H1 (cell line): ENCODE measurements at regions not wholly inside any gene's neighbourhood (a gene's known extent, or its start where the extent isn't known, plus 50 kb on each side); places are given as distances from the start of the nearest gene placed in this dataset.

ENCODE experiments used
- CTCF ChIA-PET: fragments of 300-600 bp; sonication (Branson Sonifier 250); formaldehyde crosslinking; loops from one replicate; lab custom pipeline; 2021; ENCODE audit not compliant: partially characterized antibody; lab: Charles Lee
- POLR2A ChIA-PET: fragments of 300-600 bp; sonication (Branson Sonifier 250); formaldehyde crosslinking; loops from one replicate; lab custom pipeline; 2021; ENCODE audit warnings: inconsistent platforms; ENCODE audit not compliant: partially characterized antibody; lab: Charles Lee
- DNase-seq, 2 experiments: peaks; one replicate each; pipeline versions ENCODE4 v3.0.0 to v3.0.0-alpha.2; 2010 to 2022; ENCODE audit warnings: low spot score in 2 of 2, low read depth in 1 of 2, mixed read lengths in 1 of 2
- FAIRE-seq: peaks from 2 replicates; lab custom pipeline; 2011; peaks lifted over from hg19 to GRCh38; lab: Jason Lieb, UNC
- H2AFZ ChIP-seq: 2 replicates; pipeline ENCODE4 v1.8.1; 2012; ENCODE audit warnings: low read length, inconsistent platforms
- H2AK5ac ChIP-seq: 2 replicates; pipeline ENCODE4 v1.6.1; 2013; ENCODE audit warnings: low read depth, low read length
- H2BK120ac ChIP-seq: replicated peaks from 2 replicates; pipeline ENCODE3; 2013; ENCODE audit warnings: low read depth, low read length, inconsistent platforms
- H2BK12ac ChIP-seq: 2 replicates; pipeline ENCODE4 v1.6.1; 2013; ENCODE audit warnings: low read depth, low read length
- H2BK15ac ChIP-seq: 2 replicates; pipeline ENCODE4 v1.6.1; 2013; ENCODE audit warnings: low read length
- H2BK20ac ChIP-seq: 2 replicates; pipeline ENCODE4 v1.6.1; 2013; ENCODE audit warnings: low read length
- H2BK5ac ChIP-seq: 2 replicates; pipeline ENCODE4 v1.6.1; 2013; ENCODE audit warnings: low read depth, low read length
- H3K14ac ChIP-seq: 2 replicates; pipeline ENCODE4 v1.6.1; 2013; ENCODE audit warnings: inconsistent platforms; ENCODE audit not compliant: insufficient read length
- H3K18ac ChIP-seq: 2 replicates; pipeline ENCODE4 v1.6.1; 2013; ENCODE audit warnings: low read length; ENCODE audit errors: extremely low read depth
- H3K23ac ChIP-seq: 2 replicates; pipeline ENCODE4 v1.6.1; 2013; ENCODE audit warnings: inconsistent platforms; ENCODE audit not compliant: insufficient read length
- H3K23me2 ChIP-seq: 2 replicates; pipeline ENCODE4 v1.6.1; 2013; ENCODE audit warnings: low read depth, low read length
- H3K27ac ChIP-seq: 2 replicates; pipeline ENCODE4 v1.6.1; 2011; ENCODE audit warnings: low read depth, low read length, inconsistent platforms
- H3K27me3 ChIP-seq, 4 experiments: replicated peaks in 1 of 4; 1 replicate in 1 of 4; 2 replicates in 3 of 4; pipeline versions ENCODE4 v1.6.1 to v1.8.1; 2011 to 2013; ENCODE audit warnings: low read length in 3 of 4, mild to moderate bottlenecking in 3 of 4, inconsistent platforms in 2 of 4, mixed read lengths in 2 of 4, moderate library complexity in 1 of 4; ENCODE audit not compliant: control insufficient read depth in 3 of 4, insufficient read depth in 3 of 4; ENCODE audit errors: extremely low read depth in 1 of 4
- H3K36me3 ChIP-seq, 4 experiments: 2 replicates each; pipeline versions ENCODE4 v1.6.1 to v1.8.1; 2011 to 2013; ENCODE audit warnings: mild to moderate bottlenecking in 4 of 4, low read length in 3 of 4, moderate library complexity in 2 of 4, control low read depth in 1 of 4, inconsistent platforms in 1 of 4; ENCODE audit not compliant: insufficient read depth in 4 of 4, control insufficient read depth in 2 of 4
- H3K4ac ChIP-seq: replicated peaks from 2 replicates; pipeline ENCODE3; 2013; ENCODE audit warnings: low read length, low read depth, mixed read lengths, inconsistent platforms; ENCODE audit not compliant: insufficient read length
- H3K4me1 ChIP-seq, 4 experiments: replicated peaks in 1 of 4; 1 replicate in 1 of 4; 2 replicates in 3 of 4; pipeline versions ENCODE4 v1.6.1 to v1.8.1; 2011 to 2013; ENCODE audit warnings: low read length in 3 of 4, inconsistent platforms in 2 of 4, mixed read lengths in 1 of 4; ENCODE audit not compliant: insufficient read depth in 4 of 4, control insufficient read depth in 3 of 4
- H3K4me2 ChIP-seq, 2 experiments: 2 replicates each; pipeline versions ENCODE4 v1.6.1 to v1.8.1; 2011 to 2013; ENCODE audit warnings: low read depth in 2 of 2, low read length in 2 of 2, control low read depth in 1 of 2, inconsistent platforms in 1 of 2, mild to moderate bottlenecking in 1 of 2; ENCODE audit not compliant: insufficient read depth in 1 of 2
- H3K4me3 ChIP-seq, 4 experiments: fragments of 200-600, 300-600 bp in 1 of 4; sonication (generic), shearing (Covaris generic), sonication (Bioruptor Twin) in 1 of 4; 2 replicates each; pipeline versions ENCODE4 v1.5.1 to v1.8.1; 2011 to 2016; ENCODE audit warnings: low read length in 4 of 4, low read depth in 3 of 4, control low read depth in 2 of 4, inconsistent platforms in 2 of 4, mild to moderate bottlenecking in 2 of 4, mixed read lengths in 1 of 4, moderate library complexity in 1 of 4; ENCODE audit not compliant: insufficient read depth in 2 of 4; ENCODE audit errors: extremely low read depth in 1 of 4
- H3K56ac ChIP-seq: replicated peaks from 2 replicates; pipeline ENCODE3; 2013; ENCODE audit warnings: low read depth, mild to moderate bottlenecking, mixed read lengths, low read length, inconsistent platforms; ENCODE audit not compliant: insufficient read length
- H3K79me1 ChIP-seq: 2 replicates; pipeline ENCODE4 v1.6.1; 2013; ENCODE audit warnings: low read depth, low read length, control low read depth
- H3K79me2 ChIP-seq, 2 experiments: 2 replicates each; pipeline versions ENCODE4 v1.6.1 to v1.8.1; 2012 to 2013; ENCODE audit warnings: low read length in 2 of 2, mild to moderate bottlenecking in 2 of 2, inconsistent platforms in 1 of 2; ENCODE audit not compliant: insufficient read depth in 2 of 2, control insufficient read depth in 1 of 2
- H3K9ac ChIP-seq, 4 experiments: replicated peaks in 1 of 4; 1 replicate in 1 of 4; 2 replicates in 3 of 4; pipeline versions ENCODE4 v1.6.1 to v1.8.1; 2011 to 2013; ENCODE audit warnings: low read depth in 3 of 4, low read length in 3 of 4, control low read depth in 2 of 4, mild to moderate bottlenecking in 2 of 4, moderate library complexity in 2 of 4, inconsistent platforms in 1 of 4; ENCODE audit errors: extremely low read depth in 1 of 4
- H3K9me3 ChIP-seq, 2 experiments: 2 replicates each; pipeline versions ENCODE4 v1.6.1 to v1.8.1; 2012 to 2013; ENCODE audit warnings: mild to moderate bottlenecking in 2 of 2, moderate library complexity in 2 of 2, control low read depth in 1 of 2, inconsistent platforms in 1 of 2, low read depth in 1 of 2, low read length in 1 of 2, mixed read lengths in 1 of 2; ENCODE audit not compliant: insufficient read depth in 2 of 2
- H4K20me1 ChIP-seq, 2 experiments: replicated peaks in 1 of 2; 2 replicates each; pipeline versions ENCODE3 to v1.8.1; 2011 to 2013; ENCODE audit warnings: inconsistent platforms in 2 of 2, low read length in 2 of 2, mild to moderate bottlenecking in 1 of 2; ENCODE audit not compliant: insufficient read depth in 2 of 2, control insufficient read depth in 1 of 2
- H4K5ac ChIP-seq: 2 replicates; pipeline ENCODE4 v1.6.1; 2013; ENCODE audit warnings: low read length, low read depth, mixed read lengths, inconsistent platforms; ENCODE audit not compliant: insufficient read length
- H4K8ac ChIP-seq: 2 replicates; pipeline ENCODE4 v1.8.0; 2013; ENCODE audit warnings: mild to moderate bottlenecking, moderate library complexity, low read length, inconsistent platforms; ENCODE audit not compliant: insufficient read depth; ENCODE audit errors: extremely low read depth
- H4K91ac ChIP-seq: replicated peaks from 2 replicates; pipeline ENCODE3; 2013; ENCODE audit warnings: low read length, mixed read lengths, inconsistent platforms; ENCODE audit not compliant: insufficient read length
- CBX5 ChIP-seq: fragments of 300-800, 300-1000 bp; sonication (generic); IDR thresholded peaks from 2 replicates; pipeline ENCODE4 v1.7.1; 2016; ENCODE audit warnings: antibody characterized with exemption, low read length, low read depth
- CEBPB ChIP-seq: IDR thresholded peaks from 2 replicates; pipeline ENCODE4 v1.6.1; 2012; ENCODE audit warnings: low read depth, low read length
- EGR1 ChIP-seq: IDR thresholded peaks from 2 replicates; pipeline ENCODE4 v1.6.1; 2011; ENCODE audit warnings: low read depth, low read length, borderline replicate concordance
- NRF1 ChIP-seq: IDR thresholded peaks from 2 replicates; pipeline ENCODE4 v1.6.1; 2011; ENCODE audit warnings: mild to moderate bottlenecking, low read depth, low read length, improper control_type of control experiment
- POLR2A ChIP-seq, 2 experiments: IDR thresholded peaks; 1 replicate in 1 of 2; 2 replicates in 1 of 2; pipeline ENCODE4 v1.6.1; 2011; ENCODE audit warnings: low read depth in 2 of 2, low read length in 2 of 2, mild to moderate bottlenecking in 2 of 2; ENCODE audit errors: control extremely low read depth in 1 of 2
- POU5F1 ChIP-seq: IDR thresholded peaks from 2 replicates; pipeline ENCODE4 v1.6.1; 2011; ENCODE audit warnings: low read depth, mild to moderate bottlenecking, low read length, moderate library complexity
- RBBP5 ChIP-seq: IDR thresholded peaks from 2 replicates; pipeline ENCODE4 v1.7.1; 2012; ENCODE audit warnings: low read depth, mild to moderate bottlenecking, inconsistent platforms, low read length, moderate library complexity, borderline replicate concordance
- TCF12 ChIP-seq: IDR thresholded peaks from 2 replicates; pipeline ENCODE4 v1.6.1; 2011; ENCODE audit warnings: low read depth, mild to moderate bottlenecking, low read length
- TEAD4 ChIP-seq: IDR thresholded peaks from 2 replicates; pipeline ENCODE4 v1.6.1; 2012; ENCODE audit warnings: low read depth, low read length, inconsistent platforms, mixed read lengths
- WGBS, 2 experiments: shearing (Covaris generic) in 1 of 2; methylation state at CpG; one replicate each; pipeline versions ENCODE4 v1.1.6 to v1.1.7; 2013 to 2015; ENCODE audit warnings: low lambda C conversion rate in 2 of 2, mixed read lengths in 2 of 2, inconsistent platforms in 1 of 2, low coverage in 1 of 2, missing lambda C conversion rate in 1 of 2; ENCODE audit not compliant: insufficient replicate concordance in 2 of 2, insufficient coverage in 1 of 2, insufficient read length in 1 of 2; ENCODE audit errors: extremely low coverage in 1 of 2, missing lambda C conversion rate in 1 of 2; 5-methylcytosine and 5-hydroxymethylcytosine counted together
- TF ChIP-seq, protein P1 (sequence below), 3 experiments: IDR thresholded peaks; 1 replicate in 2 of 3; 2 replicates in 1 of 3; pipeline versions ENCODE4 v1.5.1 to v1.6.1; 2011; ENCODE audit warnings: low read length in 3 of 3, mild to moderate bottlenecking in 3 of 3, inconsistent platforms in 2 of 3, low read depth in 1 of 3, moderate library complexity in 1 of 3; ENCODE audit not compliant: insufficient read depth in 1 of 3; ENCODE audit errors: control extremely low read depth in 1 of 3

DNA sequence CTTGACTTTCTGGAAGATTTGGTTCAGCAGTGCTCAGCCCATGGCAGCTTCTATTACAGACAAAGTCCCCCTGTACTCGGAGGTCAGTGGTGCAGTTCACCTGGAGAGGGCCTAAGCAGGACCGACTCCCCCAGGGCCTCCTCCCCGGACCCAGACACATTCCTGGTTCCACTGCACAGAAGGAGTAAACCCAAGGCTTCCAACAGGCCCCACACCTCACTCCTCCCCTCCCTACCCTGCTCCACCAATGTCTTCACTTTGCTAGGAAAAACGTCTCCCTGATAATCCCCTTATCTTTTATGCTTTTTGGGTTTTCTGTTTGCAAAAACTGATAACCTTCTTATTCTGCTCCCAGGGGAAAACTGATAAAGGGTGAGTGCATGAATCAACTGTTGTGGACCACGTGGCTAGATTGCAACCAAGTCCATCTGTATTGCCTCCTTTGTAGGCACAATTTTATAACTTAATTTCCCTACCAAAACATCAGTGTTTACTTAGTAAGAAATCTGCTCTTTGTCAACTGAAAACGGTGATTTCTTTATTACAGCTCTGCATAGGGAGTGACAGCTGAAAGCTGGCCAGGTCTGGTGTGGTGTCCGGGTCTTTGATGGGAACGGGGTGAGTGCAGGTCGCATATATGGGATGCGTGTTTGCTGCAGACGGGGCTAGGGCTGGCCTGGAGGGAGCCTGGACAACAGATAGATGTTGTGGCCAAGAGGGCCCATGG is 202.5 kb downstream of the GLI2 start:
- POLR2A ChIA-PET: no interaction called here
- no peak overlapping the region for H2BK120ac ChIP-seq
- no peak overlapping the region for H4K5ac ChIP-seq
- no peak overlapping the region for H3K18ac ChIP-seq
- H4K8ac ChIP-seq: no peak overlapping the region
- H2BK5ac ChIP-seq: no peak overlapping the region
- no peak overlapping the region for H2BK15ac ChIP-seq
- no peak overlapping the region for H2AK5ac ChIP-seq
- H3K79me1 ChIP-seq: no peaks in the 10 kb centered on the region; the same call in none of the 2 replicates
- no peak overlapping the region for H3K23ac ChIP-seq
- H3K4me1 ChIP-seq: peaks cover 0 to 5% (median 3%) of the 10 kb centered on the region in 4 experiments; a peak in 3 of 7 replicates
- H3K9me3 ChIP-seq: no peaks in the 10 kb centered on the region
- no peak overlapping the region for H3K4me3 ChIP-seq
- no peak overlapping the region for H3K9ac ChIP-seq
- H3K14ac ChIP-seq: no peak overlapping the region
- no peak overlapping the region for H3K4me2 ChIP-seq
- peaks cover 0 to 2% (median 0%) of the 10 kb centered on the region in 4 experiments; a peak in 3 of 8 replicates for H3K36me3 ChIP-seq
- peaks cover 14 to 31% of the 10 kb centered on the region in 2 experiments for H4K20me1 ChIP-seq
- no peak overlapping the region for H2BK20ac ChIP-seq
- no peak for FAIRE-seq
- H3K56ac ChIP-seq: no peak overlapping the region
- no peak overlapping the region for H3K27ac ChIP-seq
- no peak overlapping the region for H2AFZ ChIP-seq
- 60% methylated on average over 11 of the region's 11 CpGs; no CpG with 5 or more reads in 1 of the 2 experiments for WGBS, 2 experiments
- H3K79me2 ChIP-seq: peaks cover 0 to 12% of the 10 kb centered on the region in 2 experiments; a peak in 1 of 4 replicates
- CTCF ChIA-PET: interaction anchor here (0.8 to 1.5 kb wide), 2 partner anchors 17 to 19 kb away, joined by 3 to 6 read pairs; no protein-coding TSS in a partner anchor
- H2BK12ac ChIP-seq: 0 out of 2 replicates have a peak overlapping the region, but pooled peaks have one; percentile 27
- no peaks in the 10 kb centered on the region for H3K27me3 ChIP-seq
- H3K23me2 ChIP-seq: no peaks in the 10 kb centered on the region
- DNase-seq: no peak
- no peak overlapping the region for H3K4ac ChIP-seq
- H4K91ac ChIP-seq: no peak overlapping the region
- TF ChIP-seq EGR1 (no peak), RBBP5 (no peak), POLR2A (IDR thresholded peaks at IDR 0.05; ENCODE audit: control extremely low read depth in 1 of 2, low read depth in 2 of 2, low read length in 2 of 2) (no peak), TEAD4 (no peak), CEBPB (no peak), CBX5 (no peak), NRF1 (no peak), TCF12 (no peak), POU5F1 (no peak)
- TF ChIP-seq, protein P1, sequence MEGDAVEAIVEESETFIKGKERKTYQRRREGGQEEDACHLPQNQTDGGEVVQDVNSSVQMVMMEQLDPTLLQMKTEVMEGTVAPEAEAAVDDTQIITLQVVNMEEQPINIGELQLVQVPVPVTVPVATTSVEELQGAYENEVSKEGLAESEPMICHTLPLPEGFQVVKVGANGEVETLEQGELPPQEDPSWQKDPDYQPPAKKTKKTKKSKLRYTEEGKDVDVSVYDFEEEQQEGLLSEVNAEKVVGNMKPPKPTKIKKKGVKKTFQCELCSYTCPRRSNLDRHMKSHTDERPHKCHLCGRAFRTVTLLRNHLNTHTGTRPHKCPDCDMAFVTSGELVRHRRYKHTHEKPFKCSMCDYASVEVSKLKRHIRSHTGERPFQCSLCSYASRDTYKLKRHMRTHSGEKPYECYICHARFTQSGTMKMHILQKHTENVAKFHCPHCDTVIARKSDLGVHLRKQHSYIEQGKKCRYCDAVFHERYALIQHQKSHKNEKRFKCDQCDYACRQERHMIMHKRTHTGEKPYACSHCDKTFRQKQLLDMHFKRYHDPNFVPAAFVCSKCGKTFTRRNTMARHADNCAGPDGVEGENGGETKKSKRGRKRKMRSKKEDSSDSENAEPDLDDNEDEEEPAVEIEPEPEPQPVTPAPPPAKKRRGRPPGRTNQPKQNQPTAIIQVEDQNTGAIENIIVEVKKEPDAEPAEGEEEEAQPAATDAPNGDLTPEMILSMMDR (IDR thresholded peaks at IDR 0.05; ENCODE audit: control extremely low read depth in 1 of 3, insufficient read depth in 1 of 3, low read depth in 1 of 3, low read length in 3 of 3): no peak
